NCI-H1048 (cell line): ENCODE measurements at regions not wholly inside any gene's neighbourhood (a gene's known extent, or its start where the extent isn't known, plus 50 kb on each side); places are given as distances from the start of the nearest gene placed in this dataset.
A peak's percentile ranks its signal among the peaks of the same experiment; 100 is the strongest.

Experiments
- DNase-seq: peaks from one replicate; lab custom pipeline; 2025; lab: John Stamatoyannopoulos, UW

DNA sequence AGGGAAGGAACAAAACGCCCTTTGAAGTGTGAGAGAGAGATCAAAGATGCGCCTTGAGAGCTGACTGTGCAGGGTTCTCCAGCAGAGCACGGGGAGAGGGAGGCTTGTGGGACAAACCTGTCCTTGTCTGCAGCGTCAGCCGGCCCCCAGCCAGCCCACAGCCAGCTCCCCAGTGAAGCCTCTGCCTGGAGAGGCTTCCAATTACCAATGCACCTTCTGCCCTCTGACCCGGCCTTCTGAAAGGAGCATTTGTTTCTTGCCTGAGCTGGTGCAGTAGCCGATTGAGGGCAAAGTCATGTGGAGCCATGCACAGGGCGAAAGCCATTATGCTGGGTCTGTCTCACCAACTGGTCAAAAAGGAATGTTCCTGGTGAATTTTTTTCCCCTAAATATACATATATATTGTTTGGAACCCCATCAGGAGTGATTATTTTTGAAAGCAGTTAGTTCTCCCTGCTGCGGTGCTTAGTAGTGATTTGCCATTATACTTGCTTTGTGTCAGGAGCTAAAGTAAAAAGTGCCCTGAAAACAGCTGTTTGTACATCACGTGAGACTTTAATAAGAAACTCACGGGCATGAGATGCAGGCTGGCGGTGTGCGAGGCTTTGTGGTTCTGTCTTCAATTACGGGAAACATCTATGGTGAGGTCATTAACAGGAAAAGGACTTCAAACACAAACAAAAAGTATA lies 268.6 kb downstream of the KLF6 start:
- DNase-seq: no peak

DNA sequence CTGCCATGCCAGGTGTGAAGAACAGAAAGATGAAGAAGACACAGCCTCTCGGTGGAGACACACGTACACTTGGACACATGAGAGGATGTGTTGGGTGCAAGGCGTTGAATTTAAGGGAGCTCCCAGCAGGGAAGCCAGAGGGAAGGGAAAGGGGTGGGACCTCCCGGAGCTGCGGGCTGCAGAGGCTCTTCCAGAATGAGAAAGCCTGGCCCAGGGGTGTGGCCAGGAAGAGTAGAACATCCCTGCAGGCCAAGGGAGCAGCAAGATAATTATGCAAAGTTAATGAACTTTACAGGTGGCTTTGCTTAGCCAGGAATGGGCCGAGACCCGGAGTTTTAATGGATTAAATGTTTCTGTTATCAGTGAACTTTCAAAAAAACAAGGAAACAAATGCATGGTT lies 270.3 kb downstream of the KLF6 start:
- no peak for DNase-seq

DNA sequence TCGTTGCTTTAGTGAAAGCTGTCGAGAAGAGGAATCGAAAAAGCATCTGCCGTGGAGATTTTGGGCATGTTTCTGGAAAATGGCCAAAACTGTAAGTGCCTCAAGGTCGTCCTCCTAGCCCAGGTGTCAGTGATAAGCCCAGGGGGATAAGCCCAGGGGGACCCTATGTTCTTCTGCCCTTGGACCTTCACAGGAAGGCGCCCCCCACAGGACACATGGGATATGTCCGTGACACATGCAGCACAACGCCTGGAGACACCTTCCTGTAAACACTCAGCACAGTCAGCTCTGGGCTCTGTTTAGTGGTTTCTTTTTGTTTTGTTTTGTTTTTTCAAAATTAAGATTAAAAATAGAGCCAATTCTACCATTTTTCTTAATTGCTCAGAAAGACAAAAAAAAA lies 272.7 kb downstream of the KLF6 start:
- no peak for DNase-seq

DNA sequence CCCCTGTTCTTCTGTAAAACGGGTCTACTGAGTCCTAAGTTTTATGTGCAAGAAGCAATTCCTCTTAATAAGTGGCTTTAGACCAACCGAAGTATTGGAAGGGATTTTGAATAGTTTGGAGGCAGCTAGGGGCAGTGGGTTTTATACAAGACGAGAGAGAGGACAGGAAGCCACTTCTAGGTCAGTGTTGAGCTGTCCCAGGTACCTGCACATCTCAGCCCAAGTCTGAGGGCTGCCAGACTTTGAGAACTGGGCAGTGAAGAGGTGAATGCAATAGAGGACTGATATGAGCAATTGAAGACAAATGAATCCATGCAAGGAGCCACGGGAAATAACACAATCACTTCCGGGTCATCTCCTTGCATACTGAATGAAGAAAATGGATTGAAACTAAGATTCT lies 273.5 kb downstream of the KLF6 start:
- DNase-seq: no peak

- no peak for DNase-seq
Observed at GRCh38 chr10:3510741-3511140, 274.3 kb downstream of the KLF6 start.

DNA sequence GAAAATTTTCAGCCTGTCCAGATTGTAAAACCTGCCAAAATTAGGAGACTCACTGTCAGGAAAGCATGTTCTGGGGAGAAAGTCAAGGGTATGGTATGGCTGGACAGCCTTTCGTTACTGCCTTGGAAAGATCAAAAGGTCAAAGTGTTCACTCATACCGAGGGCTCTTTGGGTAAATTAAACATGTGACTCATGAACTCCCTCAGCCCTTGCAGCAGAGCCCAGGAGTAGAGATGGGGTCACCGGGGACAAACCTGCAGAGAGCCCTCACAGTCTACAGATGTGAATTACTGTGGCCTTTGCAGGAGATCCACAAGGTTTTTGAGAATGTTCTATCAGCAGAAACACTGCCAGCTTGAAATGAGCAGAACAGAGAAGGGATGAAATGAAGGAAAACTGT lies 275.7 kb downstream of the KLF6 start:
- DNase-seq: no peak

GRCh38 chr10:3503299-3503698 lies 281.7 kb downstream of the KLF6 start:
- DNase-seq: no peak

GRCh38 chr10:3502673-3503072 lies 282.3 kb downstream of the KLF6 start:
- DNase-seq: no peak

DNA sequence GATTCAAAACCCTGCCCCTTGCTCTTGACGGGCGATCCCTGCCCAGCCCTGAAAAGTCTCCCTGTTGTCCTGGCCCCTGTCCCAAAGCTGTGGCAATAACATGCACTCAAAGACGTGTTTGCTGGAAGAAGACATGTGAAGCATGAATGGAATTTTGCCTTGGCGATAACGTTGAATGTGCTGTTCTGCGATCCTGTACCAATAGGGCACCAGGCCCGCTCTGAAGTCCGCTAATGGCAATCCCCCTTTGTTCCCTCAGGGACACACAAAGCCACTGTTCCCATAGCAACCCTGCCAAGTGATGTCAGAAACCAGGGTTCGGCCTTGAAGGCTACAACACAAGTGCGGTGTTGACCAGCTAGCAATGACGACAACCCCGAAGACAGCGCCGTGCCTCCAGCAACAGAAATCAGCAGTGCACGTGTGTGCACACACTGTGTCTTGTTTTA lies 284.6 kb downstream of the KLF6 start:
- DNase-seq: no peak

DNA sequence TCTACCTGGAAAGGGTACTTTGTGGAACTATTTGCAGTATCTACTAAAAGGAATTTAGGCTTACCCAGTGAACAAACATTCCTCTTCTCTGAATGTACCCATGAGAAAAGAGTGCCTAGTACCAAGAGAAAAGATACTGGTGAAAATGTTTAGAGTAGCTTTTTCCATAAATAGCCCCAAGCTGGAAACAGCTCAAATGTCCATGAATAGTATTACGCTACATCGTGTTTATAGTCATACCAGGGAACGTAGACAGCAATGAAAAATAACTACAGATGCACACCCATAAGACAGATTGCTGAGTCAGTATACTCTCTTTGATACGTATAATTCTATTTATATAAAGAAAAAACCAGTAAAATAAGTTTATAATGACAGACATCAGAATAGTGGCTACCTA lies 285.9 kb downstream of the KLF6 start:
- no peak for DNase-seq

GRCh38 chr10:3497581-3497980 lies 287.4 kb downstream of the KLF6 start:
- no peak for DNase-seq

DNA sequence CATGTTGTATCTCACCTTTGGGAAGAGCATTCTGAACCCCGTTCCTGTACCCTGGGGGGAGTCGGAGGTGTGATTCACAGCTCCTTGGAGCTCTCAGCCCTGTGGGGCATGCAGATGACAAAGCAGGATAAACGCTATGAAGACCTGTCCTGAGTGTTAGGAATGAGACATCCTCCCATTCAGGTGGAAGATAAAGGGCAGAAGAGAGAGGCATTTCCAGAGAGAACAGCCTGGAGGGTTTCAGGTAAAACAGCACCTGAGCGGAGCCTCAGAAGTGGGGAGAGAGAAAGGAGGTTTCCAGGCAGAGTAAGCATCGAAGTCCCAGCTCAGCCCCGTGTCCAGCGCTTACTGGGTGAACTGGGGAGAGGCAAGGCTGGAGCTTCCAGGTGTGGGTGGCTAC lies 288.9 kb downstream of the KLF6 start:
- no peak for DNase-seq

DNA sequence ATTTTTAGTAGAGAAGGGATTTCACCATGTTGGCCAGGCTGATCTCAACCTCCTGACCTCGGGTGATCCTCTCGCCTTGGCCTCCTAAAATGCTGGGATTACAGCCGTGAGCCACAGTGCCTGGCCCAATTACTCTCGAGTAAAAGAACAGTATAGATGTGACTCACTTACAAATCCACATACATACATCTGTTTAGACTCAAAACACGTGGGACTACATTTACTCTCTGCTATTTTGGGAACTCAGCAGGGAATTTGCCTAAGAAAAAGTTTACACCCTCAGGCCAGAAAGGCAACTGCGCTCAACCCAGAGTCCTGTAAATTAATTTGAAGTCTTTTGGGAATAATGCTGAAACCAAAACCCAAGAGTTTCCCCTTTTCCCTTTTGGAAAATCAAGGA lies 289.7 kb downstream of the KLF6 start:
- DNase-seq: no peak

GRCh38 chr10:3494838-3495230 lies 290.2 kb downstream of the KLF6 start:
- no peak for DNase-seq

- DNase-seq: no peak
Observed at GRCh38 chr10:3494131-3494837, 290.7 kb downstream of the KLF6 start.

DNA sequence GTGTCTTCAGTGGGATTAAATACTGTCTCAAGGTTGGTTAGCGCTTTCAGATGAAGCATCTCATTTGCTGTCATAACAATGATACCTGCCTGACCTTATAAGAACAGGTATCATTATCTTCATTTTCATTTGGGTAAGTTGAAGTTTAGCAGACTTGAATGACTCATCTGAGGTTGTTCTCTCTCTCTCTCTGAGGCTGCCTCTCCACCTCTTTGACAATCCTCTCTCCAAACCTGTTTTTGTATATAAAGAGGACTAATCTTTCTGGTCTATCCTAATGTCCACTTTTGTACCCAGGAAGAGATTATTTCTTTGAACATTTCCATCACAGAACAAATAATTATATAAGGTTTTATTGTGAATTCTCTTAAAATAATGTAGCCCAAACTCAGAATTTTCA lies 291.4 kb downstream of the KLF6 start:
- no peak for DNase-seq

GRCh38 chr10:3491571-3491970 lies 293.4 kb downstream of the KLF6 start:
- DNase-seq: no peak

DNA sequence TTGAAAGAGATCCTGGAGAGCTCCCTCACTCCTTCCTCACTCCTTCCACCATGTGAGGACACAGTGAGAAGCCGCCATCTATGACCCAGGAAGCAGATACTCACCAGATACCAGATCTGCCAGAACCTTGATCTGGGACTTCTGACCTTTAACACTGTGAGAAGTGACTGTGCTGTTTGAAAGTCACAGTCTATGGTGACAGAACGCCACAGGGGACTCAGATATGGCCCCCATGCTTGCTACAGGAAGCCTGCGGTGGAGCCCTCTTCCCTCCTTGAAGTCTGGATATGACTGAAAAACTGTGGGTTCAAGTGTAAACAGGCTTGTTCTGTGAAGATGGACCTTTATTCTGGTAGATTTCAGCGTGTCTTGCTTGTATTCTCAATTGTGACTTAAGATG lies 297.8 kb downstream of the KLF6 start:
- DNase-seq: no peak

DNA sequence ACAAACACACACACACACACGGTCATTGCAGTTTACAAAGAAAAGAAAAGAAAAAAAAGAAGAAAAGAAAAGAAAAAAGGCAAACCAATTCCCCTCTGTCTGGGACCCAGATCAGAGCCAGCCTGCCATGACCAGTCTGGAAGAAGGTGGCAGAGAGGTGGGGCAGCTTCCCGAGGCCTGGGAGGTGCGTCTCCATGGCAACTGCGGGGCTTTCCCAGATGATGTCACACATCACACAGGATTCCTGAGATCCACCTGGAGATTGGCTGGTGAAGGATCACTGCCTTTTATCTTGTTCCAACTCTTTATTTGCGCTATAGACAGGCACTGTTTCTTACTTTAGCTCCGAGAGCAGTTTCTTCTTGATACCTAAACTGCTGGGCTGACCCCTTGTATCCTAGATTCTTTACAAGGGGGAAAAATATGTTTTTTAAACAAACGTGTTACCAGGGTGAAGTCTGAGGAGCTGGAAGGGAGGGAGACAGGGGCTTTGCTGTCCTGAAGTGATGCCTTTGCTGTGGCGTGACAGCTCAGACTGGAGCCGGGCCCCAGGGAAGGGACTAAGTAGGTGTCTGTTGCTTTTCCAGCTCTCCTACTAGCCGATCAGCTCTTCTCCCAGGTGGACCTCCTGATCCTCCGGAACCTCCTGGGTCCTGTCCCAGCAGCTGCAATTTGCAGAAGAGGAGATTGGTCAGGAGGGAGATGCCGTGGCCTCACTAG lies 298.5 kb downstream of the KLF6 start:
- DNase-seq: no peak

- DNase-seq: no peak
Observed at GRCh38 chr10:3485057-3485686, 299.8 kb downstream of the KLF6 start.

- peak; percentile 74 for DNase-seq
Observed at GRCh38 chr10:3484306-3485056, 300.5 kb downstream of the KLF6 start.
